GM18508 (cell line): ENCODE measurements at regions not wholly inside any gene's neighbourhood (a gene's known extent, or its start where the extent isn't known, plus 50 kb on each side); places are given as distances from the start of the nearest gene placed in this dataset.
"Not testable (repeated sequence)": the region's sequence is repeated elsewhere in the genome, so short reads cannot be mapped to it uniquely, and the experiment has no call there.

Experiments
- ATAC-seq: cut with Tn5 transposase; IDR thresholded peaks from one replicate; pipeline ENCODE4 v1.9.1; 2021; ENCODE audit warnings: moderate number of reproducible peaks; ENCODE audit not compliant: insufficient read depth, unreplicated experiment

DNA sequence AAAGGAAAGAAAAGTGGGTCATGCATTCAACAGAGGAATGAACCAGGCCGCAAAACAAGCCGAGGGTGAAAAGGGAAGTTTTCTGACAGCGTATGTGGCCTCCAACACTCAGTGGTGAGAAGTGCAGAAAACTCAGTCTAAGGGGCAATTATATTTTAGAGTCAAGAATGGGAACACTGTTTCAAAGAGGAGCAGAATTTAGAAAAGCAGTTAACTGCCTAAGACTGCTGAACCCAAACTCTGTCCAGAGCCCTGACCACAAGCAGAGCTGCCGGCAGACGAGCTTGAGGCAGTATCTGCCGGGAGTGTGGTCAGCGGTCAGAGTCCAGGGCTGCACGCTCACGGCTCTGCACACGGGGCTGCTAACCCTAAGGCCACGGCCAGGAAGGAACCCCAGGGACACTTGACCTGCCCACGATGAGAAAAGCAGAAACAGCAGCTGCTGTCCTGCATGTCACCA, 347.0 kb upstream of the ID2 start:
- ATAC-seq = no peak

DNA sequence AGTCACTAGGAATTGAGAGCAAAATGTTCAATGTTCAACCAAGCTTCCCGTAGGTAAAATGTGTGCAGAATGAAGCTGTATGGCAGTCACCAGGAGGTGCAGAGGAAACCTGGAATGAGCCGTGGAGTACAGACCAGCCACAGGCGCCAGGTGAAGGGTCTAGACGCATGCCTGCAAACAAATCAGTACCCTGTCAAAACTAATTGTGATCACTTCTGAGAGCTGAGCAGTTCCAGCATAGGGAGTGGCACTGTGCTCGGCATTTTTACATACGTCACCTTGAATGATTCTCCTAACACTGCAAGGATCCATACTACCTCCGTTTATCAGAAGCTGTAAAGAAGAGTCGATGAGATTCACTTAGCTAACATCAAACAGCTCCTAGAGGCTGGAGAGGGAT, 346.1 kb upstream of the ID2 start:
- no peak for ATAC-seq

DNA sequence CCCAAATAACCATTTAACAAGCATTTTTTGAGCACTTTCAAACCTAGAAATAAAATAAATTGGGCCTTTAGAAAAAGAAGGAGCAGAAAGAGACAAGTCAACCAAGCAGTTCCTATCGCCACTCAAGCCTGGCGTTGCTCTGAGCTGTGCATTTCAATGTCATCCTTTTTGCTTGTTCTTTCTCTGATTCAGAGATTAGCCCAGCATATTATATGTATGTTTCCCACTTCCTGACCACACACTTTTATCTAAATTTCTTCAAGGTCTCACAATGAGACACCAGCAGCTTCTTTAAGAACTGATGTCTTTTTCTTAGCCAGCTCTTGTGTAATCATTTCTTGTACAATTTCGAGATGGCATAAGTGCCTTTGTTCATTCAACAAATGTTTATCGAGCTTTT, 344.5 kb upstream of the ID2 start:
- ATAC-seq = no peak

DNA sequence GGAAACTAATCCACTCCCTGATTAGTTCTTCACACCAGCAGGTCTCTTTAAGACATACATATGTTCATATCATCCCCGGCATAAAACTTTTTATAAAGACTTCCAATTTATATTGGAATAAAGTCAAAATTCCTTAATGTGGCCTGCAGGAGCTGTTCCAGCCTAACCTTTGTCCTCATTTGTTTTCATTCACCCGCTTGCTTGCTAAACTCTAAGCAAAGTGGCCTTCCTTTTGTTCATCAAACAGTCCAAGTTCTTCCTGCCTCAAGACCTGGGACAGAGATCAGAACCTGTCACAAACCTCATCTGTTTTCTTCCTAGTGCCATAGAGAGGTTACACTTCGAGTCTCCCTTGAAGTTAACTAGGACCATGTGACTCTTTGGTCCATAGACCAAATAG, 339.4 kb upstream of the ID2 start:
- no peak for ATAC-seq

DNA sequence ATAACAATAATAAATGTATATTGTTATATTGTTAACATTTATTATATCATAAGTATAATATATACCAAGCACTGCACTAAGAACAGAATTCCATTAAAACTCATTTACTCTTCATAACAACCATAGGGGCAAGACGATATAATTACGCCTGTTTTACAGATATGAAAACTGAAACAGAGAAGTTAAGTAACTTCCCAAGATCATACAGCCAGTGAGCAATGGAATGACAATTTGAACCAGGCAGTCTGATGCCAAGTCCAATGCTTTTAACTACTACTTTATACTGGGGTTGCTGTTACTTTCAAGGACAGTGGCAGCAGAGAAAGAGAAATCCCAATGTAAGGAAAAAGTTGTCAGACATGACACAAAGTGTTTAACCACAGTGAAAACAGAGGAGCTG, 338.8 kb upstream of the ID2 start:
- no peak for ATAC-seq

DNA sequence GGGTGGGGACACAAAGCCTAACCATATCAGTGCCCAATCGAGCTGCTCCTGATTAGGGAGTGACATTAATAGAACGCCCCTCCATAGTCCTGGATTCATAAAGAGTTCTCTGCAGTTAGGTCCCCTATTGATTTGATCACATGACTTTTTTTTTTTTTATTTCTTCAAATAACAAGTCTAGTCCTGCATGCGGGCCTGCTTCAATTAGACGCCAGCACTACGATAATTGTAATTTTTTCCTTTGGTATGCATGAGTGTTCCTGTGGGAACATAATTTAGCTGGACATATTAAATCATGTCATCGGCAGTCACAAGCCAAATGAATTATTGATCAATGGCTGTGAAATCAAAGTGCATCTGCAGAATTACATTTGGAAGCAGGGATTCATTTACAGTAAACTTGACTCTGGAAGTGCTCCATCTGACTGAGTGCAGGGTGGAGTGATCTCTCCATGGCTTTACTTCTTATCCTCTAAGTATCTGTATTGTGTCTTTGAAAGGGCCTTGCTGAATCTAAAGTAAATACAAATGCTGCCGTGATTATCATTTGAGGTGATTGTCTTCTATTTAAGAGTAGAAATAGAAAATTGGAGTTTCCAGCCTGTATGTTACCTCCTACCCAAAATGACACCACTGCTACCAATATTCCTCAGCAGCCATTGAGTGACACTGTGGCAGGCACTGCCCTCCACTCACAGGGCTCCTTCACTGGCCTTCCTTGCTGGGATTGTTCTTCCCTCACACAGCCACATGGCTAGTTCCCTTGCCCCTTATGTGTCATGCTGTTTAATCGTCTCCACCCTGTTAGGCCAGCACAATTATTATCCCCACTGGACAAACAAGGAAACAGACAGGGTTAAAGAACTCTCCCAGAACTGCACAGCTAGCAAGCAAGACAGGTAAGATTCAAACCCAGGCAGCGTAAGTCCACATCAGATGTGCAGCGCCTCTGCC, 337.4 kb upstream of the ID2 start:
- ATAC-seq = no peak

DNA sequence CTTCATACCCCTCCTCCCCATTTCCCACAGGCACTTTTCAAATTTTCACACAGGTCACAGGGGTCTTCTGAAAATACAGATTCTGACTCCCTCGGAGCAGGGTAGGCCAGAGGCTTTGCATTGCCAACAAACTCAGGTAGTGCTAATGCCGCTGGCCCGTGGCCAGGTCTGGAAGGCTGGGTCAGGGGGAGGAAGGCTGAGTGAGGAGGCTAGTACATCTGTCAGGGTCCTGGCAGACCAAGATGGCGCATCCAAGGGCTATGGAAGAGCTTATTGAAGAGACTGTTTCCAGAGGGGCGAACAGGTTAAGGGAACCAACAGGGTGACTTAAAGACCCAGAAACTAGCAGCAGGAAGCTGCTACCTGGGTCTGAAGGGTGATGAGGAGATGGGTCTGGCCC, 336.7 kb upstream of the ID2 start:
- no peak for ATAC-seq

DNA sequence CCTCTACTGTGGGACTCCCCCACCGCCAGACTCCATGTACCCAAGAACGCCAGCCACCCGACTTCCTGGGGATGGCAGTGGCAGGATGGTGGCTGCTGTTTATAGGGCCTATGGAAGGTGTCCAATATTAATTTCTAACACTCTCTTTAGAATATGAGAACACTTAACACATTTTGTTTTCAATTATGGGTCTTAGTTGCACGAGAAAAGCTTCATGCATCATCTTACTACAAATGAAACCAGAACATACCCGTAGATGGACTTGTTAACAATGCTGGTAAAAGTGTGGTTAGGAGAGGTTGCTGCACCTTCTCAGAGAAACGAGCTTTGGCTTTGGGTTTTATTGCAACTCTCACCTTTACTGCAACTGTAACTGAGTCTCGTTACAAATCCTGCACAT, 335.6 kb upstream of the ID2 start:
- ATAC-seq = no peak

DNA sequence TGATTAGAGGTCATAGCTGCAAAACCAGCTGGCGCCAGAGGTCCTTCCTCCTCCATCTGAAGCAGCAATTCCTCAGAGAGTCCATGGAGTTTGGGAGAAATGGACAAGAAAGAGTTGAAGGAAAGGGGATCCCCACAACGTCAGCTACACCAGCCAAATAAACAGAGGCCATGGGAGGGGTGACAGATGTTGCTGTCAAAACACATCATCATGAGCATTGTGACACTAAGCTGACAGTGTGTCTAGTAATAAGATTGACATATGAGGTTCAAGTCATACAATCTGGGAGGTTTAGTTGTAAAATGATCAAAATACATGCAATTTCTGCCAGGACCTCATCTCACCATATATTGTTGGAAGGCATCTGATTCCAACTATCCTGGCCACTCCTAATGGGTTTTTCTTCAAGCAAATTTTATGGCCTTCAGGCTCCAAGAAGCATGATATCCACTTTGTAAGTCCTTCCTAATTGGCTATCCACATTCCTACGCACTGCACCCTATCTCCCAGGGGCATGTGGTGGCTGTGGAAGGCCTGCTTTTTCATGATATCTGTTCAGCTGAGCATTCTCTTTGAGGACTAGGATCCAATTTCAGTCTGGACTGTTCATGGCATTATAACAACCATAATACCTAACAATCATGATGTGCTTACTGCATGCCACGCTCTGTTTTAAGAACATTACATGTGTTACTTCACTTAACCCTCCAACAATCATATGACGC, 335.0 kb upstream of the ID2 start:
- no peak for ATAC-seq

DNA sequence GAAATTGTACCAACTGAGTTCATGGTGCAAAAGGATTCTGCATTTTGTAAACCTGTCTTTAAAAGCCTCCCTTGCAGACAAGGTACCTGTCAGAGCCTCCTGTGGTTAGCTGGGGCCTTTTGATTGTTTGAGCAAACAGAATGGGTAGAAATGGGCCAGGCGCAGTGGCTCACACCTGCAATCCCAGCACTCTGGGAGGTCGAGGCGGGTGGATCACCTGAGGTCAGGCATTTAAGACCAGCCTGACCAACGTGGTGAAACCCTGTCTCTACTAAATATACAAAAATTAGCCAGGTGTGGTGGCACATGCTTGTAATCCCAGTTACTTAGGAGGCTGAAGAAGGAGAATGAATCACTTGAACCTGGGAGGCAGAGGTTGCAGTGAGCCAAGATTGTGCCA, 332.9 kb upstream of the ID2 start:
- not testable (repeated sequence) for ATAC-seq

DNA sequence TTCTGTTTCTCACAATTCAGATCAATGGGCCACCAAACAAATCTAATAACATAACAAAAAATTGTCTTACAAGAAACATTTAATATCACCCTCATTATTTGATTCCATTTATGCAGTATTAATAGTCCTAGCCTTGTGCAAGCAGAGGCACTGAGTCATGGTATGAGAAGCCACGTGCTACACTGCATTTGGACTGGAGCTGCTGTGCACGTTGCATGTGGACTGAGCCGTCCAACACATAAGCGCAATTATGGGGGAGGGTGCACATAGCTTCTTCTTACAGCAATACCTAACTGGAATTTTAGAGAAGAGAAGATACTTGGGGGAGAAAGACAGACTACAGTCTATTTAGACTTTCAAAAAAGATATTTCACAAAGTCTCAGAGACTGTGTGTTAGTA, 329.6 kb upstream of the ID2 start:
- ATAC-seq = no peak

DNA sequence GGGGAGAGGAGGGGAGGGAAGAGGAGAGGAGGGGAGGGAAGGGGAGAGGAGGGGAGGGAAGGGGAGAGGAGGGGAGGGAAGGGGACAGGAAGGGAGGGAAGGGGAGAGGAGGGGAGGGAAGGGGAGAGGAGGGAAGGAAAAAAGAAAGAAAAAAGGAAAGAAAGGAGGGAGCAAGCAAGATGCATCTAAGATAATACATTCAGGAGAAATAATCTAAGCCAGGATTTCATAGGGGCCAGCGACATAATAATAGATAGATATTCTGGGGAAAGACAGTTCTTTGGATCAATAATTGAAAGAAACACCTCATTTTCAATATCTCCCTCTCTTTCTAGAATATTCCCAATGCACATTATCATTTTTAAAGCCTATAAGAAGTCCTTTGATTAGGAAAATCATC, 328.9 kb upstream of the ID2 start:
- ATAC-seq = no peak

DNA sequence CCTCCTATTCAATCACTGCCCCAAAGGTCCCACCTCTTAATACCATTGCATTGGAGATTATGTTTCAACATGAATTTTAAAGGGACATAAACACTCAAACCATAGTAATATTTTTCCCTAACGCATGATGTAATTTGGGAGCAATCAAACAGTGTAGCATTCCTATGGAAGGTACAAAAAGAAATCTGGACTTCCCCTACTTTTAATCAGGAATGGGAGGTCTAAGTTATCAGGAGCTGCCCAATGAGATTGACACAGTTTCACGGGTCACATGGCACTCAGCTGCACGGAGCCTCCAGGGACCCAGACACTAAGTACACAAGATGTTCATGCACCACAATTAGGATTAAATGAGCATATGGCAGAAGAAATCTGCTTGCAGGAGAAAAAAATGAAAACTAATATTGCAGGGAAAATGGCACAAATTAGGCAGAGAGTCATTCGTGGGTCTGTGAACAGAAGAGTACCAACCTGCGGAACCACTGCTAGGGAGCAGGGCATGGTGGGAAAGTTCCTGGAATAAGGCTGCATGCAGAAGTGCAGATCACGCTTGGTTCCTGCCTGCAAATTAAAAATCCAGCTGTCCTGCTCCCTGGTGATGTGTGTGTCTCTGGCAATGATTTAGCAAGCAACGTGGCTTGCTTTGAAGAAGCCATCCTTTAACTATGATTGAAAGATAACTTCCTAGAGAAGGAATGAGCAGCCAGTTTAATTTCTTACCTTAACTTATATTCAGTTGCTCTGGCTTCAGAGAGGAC, 326.6 kb upstream of the ID2 start:
- ATAC-seq = no peak

DNA sequence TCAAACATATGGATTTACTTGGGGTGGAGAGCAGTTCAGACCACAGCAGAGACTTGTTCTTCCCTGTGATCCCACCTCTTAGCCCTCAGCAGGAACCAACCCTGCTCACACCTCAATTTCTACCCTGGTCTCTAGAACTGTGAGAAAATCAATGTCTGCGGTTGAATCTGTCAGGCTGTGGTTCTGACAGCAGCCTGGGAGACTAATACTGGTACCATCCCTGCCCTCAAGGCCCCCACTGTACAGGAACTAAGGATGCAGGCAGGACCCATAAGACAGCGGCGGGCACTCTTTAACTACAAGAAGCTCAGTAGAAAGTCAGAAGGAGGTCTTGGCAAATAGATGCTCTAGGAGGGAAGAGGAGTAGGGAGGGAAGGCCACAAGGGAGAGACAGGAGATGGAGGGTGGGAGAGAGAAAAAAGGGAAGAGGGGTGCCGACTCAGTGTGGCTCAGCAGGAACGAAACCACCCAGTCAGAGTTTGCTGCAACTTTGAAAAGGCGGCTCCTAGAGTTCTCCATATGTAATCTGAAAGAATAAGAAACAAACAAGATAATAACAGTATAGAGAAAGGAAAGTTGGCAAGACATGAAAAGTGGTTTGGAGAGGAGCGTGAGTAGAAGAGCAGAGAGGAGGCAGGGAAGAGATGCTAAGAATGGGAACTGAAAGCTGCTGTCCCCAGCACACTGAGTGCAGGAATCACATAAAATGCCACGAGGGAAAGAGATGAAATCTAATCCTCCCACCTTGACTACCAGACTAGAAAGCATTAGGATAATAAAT, 323.9 kb upstream of the ID2 start:
- no peak for ATAC-seq

DNA sequence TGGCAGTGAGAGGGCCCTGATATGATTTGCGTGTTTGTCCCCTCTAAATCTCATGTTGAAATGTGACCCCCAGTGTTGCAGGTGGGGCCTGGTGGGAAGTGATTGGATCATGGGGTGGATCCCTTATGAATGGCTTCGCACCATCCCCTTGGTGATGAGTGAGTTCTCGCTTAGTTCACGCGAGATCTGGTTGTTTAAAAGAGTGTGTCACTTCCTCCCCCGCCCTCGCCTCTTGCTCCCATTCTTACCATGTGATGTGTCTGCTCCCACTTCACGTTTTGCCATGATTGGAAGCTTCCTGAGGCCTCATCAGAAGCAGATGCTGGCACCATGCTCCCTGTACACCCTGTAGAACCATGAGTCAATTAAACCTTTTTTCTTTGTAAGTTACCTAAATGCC, 319.9 kb upstream of the ID2 start:
- ATAC-seq = no peak

DNA sequence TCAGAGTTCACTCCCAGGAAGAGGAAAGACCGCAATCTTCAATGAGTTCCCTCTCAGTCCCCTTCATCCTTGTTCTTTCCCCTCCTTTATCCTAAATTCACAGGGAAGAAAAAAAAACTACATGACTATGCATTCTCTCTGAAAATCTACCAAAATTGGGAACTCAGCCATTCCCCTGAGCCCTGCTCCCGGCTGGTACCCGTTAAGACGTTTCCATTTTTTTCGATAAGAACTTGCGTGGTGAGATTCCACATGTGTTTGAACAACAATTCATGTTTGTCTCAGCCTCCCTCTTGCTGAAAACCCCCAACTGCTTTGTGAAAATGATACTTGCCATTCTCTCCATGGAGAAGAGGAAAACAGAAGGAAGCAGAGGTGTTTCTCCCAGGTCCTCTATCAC, 318.7 kb upstream of the ID2 start:
- no peak for ATAC-seq

DNA sequence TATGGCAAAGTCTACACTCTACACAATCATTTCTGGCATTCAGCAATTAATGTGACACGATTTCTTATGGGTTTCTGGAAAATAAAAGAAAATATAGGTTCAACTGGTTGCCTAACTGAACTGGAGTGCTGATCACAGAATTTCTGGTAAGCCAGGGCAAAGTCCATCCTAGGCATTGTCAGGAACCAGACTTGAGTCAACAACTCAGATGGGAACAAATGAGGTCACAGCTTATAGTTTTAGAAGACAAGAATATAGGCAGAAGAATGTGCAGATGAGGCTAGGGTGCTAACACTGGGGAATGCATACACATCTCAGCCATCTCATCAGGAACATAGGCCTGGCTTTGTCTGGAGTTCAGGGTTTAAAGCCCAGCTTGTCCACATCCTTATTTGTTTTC, 317.2 kb upstream of the ID2 start:
- no peak for ATAC-seq

DNA sequence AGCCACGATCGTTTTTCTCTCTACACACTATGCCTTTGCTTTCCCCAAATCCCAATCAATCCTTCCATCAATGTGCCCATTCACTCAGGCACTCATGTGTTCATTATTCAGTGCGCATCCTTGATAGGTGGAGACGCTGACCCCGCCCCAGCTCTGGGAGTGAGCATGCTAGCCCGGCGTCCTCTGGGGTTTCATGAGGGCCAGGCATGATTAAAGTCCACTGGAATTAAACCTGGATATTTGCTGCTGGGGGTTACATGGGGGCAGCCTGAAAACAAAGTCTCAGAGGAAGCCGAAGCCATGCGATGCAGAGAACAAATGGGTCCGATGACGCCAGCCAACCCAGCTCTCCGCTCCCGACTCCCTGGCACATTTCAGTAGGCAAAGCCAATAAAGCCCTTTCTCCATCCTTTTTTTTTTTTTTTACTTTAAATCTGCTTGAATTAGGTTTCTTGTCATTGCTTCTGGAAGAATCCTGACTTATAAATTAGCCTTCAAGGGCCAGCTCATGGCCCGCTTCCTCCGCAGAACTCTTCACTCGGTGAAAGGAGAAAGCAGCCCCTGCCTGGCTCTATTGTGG, 316.4 kb upstream of the ID2 start:
- ATAC-seq = no peak

DNA sequence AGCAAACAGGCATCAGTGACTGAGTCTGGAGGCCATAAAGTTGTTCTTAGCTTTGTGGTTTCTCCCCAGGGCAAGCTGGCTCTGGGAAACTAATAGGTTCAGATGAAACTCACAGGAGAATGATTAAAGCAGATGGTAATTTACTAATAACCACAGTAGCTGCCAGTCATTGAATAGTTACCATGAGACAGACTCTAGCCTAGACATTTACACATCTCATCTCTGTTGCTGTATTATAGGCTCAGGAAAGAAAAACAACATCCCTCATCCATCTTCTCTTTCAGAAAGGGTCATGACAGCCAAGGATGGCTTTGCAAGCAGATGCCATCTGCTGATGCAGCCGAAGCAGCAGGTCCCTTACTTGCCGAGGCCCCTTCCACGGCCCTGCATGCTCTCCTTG, 314.0 kb upstream of the ID2 start:
- no peak for ATAC-seq

DNA sequence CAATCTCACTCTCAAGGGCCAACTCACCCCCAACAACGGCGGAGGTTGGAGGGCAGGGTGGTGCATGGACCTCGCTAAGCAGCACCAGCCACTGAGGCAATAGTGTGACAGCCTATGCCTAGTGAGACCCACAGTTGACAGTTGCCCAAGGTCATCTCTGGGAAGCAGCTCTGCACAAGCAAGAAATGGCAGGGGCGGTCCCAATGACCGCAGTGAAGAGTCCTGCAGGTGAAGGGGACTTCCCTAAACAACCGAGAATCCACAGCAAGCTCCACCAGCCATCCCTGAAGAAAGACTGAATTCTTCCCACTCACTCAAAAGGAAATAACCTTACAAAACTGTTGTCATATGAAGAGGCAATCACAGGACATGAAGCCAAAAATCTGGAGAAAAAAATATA, 313.4 kb upstream of the ID2 start:
- ATAC-seq = no peak
